ENCODE measurements at regions not wholly inside any gene's neighbourhood (a gene's known extent, or its start where the extent isn't known, plus 50 kb on each side); places are given as distances from the start of the nearest gene placed in this dataset.

DNA sequence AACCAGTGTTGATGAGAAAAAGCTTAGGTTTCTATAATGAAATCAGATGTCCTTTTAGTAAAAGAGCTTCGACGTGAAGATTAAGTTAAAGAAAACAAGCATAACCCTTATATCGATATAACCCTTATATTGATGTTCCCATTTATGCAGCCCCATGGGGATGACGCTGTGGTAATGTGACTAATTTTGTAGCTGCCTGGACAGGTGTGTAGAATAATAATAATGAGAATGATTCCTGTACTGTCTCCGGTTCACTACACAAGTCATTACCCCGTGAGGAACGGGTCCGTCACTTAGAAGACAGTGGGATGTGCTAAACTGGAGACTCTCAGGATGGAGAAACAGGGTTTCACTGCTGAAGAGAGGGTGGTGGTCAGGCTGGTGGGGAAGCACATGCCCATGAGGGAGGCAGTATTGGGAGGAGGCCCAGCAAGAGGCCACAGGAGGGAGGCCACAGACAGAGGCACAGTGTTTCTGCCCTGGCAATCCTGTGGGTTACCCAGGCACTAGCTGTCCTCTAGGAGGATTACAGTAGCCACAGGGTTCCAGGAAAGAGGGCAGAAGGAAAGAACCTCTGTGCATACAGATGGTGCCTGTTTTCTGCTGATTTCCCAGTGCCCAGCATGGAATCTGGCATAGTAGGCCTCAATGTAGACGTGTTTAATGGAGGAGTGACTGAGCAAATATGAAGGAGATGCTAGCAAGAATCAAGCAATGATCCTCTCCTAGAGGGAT lies 191.1 kb upstream of the TSC22D2 start:
- DNase-seq (ENCODE audit: low read depth), result no peak

GRCh38 chr3:150216041-150216811 lies 191.9 kb upstream of the TSC22D2 start:
- no peak for DNase-seq (ENCODE audit: low read depth)

- no peak for DNase-seq (ENCODE audit: low read depth)
Observed at GRCh38 chr3:150215616-150216015, 192.5 kb upstream of the TSC22D2 start.

DNA sequence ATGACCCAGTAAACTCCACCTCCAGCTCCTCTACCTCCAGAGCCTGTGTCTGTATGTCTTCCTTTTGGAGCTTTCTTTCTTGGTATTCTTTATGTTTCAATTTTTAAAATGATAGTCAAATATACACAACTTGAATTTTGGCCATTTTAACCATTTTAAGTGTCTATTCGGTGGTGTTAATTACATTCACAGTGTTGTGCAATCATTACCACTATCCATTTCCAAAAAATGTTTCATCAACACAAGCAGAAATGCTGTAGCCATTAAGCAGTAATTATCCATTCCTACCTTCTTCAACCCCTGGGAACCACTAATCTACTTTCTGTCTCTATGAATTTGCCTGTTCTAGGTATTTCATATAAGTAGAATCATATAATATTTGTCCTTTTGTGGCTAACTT lies 194.5 kb upstream of the TSC22D2 start:
- no peak for DNase-seq (ENCODE audit: low read depth)

DNA sequence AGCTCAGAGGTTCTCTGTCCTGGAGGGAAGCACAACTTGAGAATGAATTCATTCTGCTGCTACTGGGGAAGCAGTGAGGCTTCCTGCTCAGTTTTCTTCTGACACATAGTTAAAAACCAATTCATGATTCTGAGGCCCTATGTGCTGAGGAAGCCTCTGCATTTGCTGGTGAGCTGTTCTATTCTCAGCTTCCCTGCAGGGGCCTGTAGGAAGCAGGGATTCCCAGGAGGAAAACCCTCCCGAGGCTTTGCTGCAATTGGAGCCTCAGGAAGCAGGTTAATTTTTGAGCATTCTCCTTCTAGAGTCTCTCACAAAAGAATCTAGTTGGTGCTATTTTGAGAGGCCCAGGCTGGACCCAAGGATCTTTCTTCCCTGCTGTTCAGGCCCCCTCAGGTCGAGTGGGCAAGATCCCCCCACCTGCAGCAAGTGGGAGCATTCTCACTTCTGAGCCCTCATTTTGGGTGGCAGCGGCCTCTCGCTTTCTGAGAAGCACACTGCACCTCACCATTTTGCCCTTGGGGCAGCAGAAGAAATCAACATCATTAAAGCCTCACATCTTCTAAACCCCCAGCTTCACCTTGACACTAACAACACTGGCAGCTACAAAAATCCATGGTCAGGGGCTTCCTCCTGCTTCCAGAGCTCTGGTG lies 197.5 kb upstream of the TSC22D2 start:
- DNase-seq (ENCODE audit: low read depth), result no peak

- DNase-seq (ENCODE audit: low read depth), result no peak
Observed at GRCh38 chr3:150203273-150203672, 204.8 kb upstream of the TSC22D2 start.

DNA sequence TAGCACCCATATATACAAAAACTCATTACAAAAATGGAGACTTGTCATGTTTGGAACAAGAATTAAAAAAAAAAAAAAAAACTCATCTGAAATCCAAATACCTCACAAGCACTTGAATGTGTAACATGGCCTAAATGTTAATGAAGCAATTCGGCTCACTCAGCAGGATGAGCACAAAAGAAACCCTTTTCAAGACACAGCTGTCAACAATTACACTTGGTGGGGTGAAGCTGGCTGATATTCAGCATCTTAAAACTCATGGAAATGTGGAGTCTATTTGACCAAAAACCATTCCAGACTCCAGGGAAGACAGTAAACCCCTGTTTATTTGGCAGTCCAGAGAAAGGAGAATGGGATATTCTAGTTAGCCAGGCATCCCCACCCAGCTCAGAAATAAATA lies 205.4 kb upstream of the TSC22D2 start:
- no peak for DNase-seq (ENCODE audit: low read depth)

- DNase-seq (ENCODE audit: low read depth), result no peak
Observed at GRCh38 chr3:150194957-150195356, 213.1 kb upstream of the TSC22D2 start.

DNA sequence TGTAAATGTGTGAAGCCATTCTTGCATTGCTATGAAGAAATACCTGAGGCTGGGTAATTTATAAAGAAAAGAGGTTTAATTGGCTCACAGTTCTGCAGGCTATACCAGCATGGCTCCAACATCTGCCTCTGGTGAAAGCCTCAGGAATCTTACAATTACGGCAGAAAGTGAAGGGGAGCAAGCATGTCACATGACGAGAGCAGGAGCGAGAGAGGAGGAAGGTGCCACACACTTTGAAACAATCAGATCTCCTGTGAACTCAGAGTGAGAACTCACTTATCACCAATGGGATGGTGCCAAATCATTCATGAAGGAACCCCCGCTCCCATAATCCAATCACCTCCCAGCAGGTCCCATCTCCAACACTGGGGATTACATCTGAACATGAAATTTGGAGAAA lies 213.6 kb upstream of the TSC22D2 start:
- DNase-seq (ENCODE audit: low read depth), result no peak

DNA sequence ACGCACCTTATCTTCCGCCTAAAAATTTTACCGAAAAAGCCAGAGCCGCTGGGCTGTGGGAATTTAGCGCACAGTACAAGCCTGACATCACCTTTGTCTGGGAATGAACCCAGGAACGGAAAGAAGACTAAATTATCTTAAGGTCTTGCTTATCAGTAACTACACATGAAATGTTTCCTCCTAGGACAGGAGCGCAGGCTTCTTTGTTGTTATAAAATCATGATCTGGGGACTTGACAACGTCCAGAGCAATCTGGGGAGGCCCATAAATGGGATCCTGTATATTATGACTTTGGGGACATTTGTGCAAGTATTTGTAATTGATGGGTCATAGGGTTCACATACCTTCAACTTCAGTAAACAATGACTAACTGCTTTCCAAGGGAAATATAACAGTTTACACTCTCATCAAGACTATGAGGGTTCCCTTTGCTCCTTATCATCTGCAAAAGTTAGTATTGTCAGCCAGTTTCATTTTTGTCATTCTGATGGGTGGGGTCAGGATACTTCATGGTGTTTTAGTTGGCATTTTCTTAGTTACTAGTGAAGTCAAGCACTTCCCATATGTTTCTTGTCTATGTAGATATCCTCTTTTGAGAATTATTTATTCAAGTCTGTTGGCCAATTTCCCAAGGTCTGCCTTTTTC lies 213.9 kb upstream of the PFN2 start:
- DNase-seq (ENCODE audit: low read depth), result no peak

- DNase-seq (ENCODE audit: low read depth), result peak; percentile 14
Observed at GRCh38 chr3:150183678-150184425, 213.2 kb upstream of the PFN2 start.

- no peak for DNase-seq (ENCODE audit: low read depth)
Observed at GRCh38 chr3:150180334-150180733, 209.6 kb upstream of the PFN2 start.

DNA sequence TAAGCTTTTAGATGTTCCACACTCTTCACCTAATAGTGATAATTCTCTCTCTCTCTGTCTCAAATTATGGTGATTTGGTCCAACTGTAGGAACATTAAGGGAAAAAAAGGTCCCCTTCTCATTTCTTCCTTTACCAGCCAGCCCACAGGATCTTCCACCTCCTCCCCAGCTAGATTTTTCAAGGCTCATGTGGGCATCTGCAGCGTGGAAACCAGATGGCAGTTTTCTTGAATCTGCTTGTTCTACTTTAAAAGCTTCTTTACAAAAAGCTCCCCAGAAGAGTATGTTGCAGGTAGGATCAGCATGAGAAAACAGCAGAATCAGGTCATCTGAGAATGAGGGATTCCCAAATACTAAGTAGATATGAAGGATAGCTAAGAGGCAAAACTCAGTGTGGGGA lies 208.6 kb upstream of the PFN2 start:
- DNase-seq (ENCODE audit: low read depth), result no peak

GRCh38 chr3:150177673-150178381 lies 207.1 kb upstream of the PFN2 start:
- no peak for DNase-seq (ENCODE audit: low read depth)

- no peak for DNase-seq (ENCODE audit: low read depth)
Observed at GRCh38 chr3:150174179-150174578, 203.5 kb upstream of the PFN2 start.

- DNase-seq (ENCODE audit: low read depth), result no peak
Observed at GRCh38 chr3:150172356-150172755, 201.7 kb upstream of the PFN2 start.

GRCh38 chr3:150170852-150171520 lies 200.3 kb upstream of the PFN2 start:
- DNase-seq (ENCODE audit: low read depth), result no peak

DNA sequence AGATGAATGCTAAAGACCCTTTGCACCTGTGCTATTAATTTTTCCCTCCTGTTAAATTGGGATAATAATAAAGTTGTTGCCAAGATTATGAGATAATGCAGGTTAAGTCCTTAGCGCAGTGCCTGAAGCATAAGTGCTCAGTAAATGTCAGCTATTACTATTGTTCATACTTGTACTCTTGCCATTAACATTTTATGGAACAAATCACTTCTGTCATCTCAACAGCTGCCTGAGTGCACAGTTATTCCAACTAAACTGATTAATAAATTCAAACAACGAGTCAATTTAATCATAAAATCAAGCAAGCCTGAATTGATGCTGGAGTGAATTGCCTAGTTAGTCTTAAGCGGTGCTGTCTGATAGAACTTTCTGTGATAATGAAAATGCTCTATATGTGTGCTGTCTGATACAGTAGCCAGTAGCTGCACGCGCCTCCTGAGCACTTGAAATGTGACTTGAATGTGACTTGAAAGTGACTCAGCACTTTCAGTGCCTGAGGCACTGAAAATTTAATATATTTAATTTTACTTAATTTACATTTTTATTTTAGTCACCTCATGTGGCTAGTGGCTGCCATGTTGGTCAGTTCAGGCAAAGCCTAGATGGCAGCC lies 198.7 kb upstream of the PFN2 start:
- DNase-seq (ENCODE audit: low read depth), result no peak

DNA sequence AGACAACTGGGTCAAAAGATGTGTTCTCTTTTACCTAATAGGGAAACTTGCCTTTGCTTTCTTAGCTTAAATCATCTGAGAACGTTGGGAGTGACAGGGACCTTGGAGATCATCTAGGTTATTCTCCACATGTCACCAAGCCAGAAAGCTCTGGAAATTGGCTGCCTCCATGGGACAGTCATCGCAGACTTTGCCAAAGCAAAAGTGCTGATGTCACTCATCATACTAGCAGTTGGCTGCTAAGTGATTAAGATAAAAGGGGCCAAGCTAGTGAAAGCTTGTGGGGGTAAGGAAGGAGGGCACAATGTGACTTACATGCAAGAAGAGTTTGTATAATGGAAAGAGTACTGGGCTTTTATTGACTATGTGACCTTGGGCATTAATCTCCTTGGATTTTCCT lies 198.0 kb upstream of the PFN2 start:
- DNase-seq (ENCODE audit: low read depth), result no peak

- DNase-seq (ENCODE audit: low read depth), result no peak
Observed at GRCh38 chr3:150165396-150166094, 194.8 kb upstream of the PFN2 start.

Measured in stimulated activated CD8-positive, alpha-beta memory T cell treated with anti-CD3 and anti-CD28 coated beads, Interleukin-15, amount 100 ng/mL, for 1 hour (primary cell).